ENCODE measurements at regions not wholly inside any gene's neighbourhood (a gene's known extent, or its start where the extent isn't known, plus 50 kb on each side); places are given as distances from the start of the nearest gene placed in this dataset.

GRCh38 chr6:167509853-167510220 lies 185.0 kb downstream of the TTLL2 start:
- ChIA-PET CTCF (no interaction called here), POLR2A (ENCODE audit: low non-redundant PET) (no interaction called here)
- intact Hi-C loops (cut with micrococcal nuclease; ENCODE audit: unreplicated experiment) = no loop called here
- Histone ChIP-seq H3K27ac (ENCODE audit: low read depth, low read length, poor library complexity, severe bottlenecking) (no peak overlapping the region), H3K4me3 (ENCODE audit: low read depth, low read length, poor library complexity, severe bottlenecking) (no peak overlapping the region), H3K4me1 (ENCODE audit: insufficient read depth, low read length, poor library complexity, severe bottlenecking) (peaks cover 20% of the 10 kb centered on the region), H3K27me3 (replicated peaks; ENCODE audit: insufficient read depth, low read depth, low read length, poor library complexity) (no peaks in the 10 kb centered on the region), H3K9me3 (ENCODE audit: low read depth, low read length, poor library complexity, severe bottlenecking) (no peaks in the 10 kb centered on the region), H3K36me3 (ENCODE audit: insufficient read depth, low read length, poor library complexity, severe bottlenecking) (no peaks in the 10 kb centered on the region)
- TF ChIP-seq CTCF (conservative IDR thresholded peaks at IDR 0.05; ENCODE audit: low read depth, low read length) = no peak
- no peak for TF ChIP-seq EZH2 (IDR thresholded peaks at IDR 0.05; ENCODE audit: borderline replicate concordance, low read depth, low read length, poor library complexity, severe bottlenecking)
- DNase-seq (ENCODE audit: low spot score) = no peak
- BruUV-seq (replicated peaks) = no TSS peak

- TF ChIP-seq EZH2 (IDR thresholded peaks at IDR 0.05; ENCODE audit: borderline replicate concordance, low read depth, low read length, poor library complexity, severe bottlenecking) (no peak), CTCF (conservative IDR thresholded peaks at IDR 0.05; ENCODE audit: low read depth, low read length) (no peak)
- no peaks in the 10 kb centered on the region for H3K27me3 ChIP-seq (replicated peaks; ENCODE audit: insufficient read depth, low read depth, low read length, poor library complexity)
- intact Hi-C loops (cut with micrococcal nuclease; ENCODE audit: unreplicated experiment) = no loop called here
- no TSS peak for BruUV-seq (replicated peaks)
- H3K27ac ChIP-seq (ENCODE audit: low read depth, low read length, poor library complexity, severe bottlenecking) = no peak overlapping the region
- no peaks in the 10 kb centered on the region for H3K36me3 ChIP-seq (ENCODE audit: insufficient read depth, low read length, poor library complexity, severe bottlenecking)
- ChIA-PET POLR2A (ENCODE audit: low non-redundant PET) (no interaction called here), CTCF (no interaction called here)
- H3K4me1 ChIP-seq (ENCODE audit: insufficient read depth, low read length, poor library complexity, severe bottlenecking) = peaks cover 20% of the 10 kb centered on the region
- H3K4me3 ChIP-seq (ENCODE audit: low read depth, low read length, poor library complexity, severe bottlenecking) = no peak overlapping the region
- H3K9me3 ChIP-seq (ENCODE audit: low read depth, low read length, poor library complexity, severe bottlenecking) = no peaks in the 10 kb centered on the region
- DNase-seq (ENCODE audit: low spot score) = peak; percentile 55
Observed at GRCh38 chr6:167510648-167511047, 185.8 kb downstream of the TTLL2 start.

- Histone ChIP-seq H3K36me3 (ENCODE audit: insufficient read depth, low read length, poor library complexity, severe bottlenecking) (no peaks in the 10 kb centered on the region), H3K27me3 (replicated peaks; ENCODE audit: insufficient read depth, low read depth, low read length, poor library complexity) (no peaks in the 10 kb centered on the region), H3K9me3 (ENCODE audit: low read depth, low read length, poor library complexity, severe bottlenecking) (no peaks in the 10 kb centered on the region), H3K4me1 (ENCODE audit: insufficient read depth, low read length, poor library complexity, severe bottlenecking) (peaks cover 20% of the 10 kb centered on the region), H3K27ac (ENCODE audit: low read depth, low read length, poor library complexity, severe bottlenecking) (peak overlapping the region; percentile 52), H3K4me3 (ENCODE audit: low read depth, low read length, poor library complexity, severe bottlenecking) (no peak overlapping the region)
- ChIA-PET POLR2A (ENCODE audit: low non-redundant PET) (no interaction called here), CTCF (no interaction called here)
- intact Hi-C loops (cut with micrococcal nuclease; ENCODE audit: unreplicated experiment) = no loop called here
- peak; percentile 29 for DNase-seq (ENCODE audit: low spot score)
- no TSS peak for BruUV-seq (replicated peaks)
- TF ChIP-seq EZH2 (IDR thresholded peaks at IDR 0.05; ENCODE audit: borderline replicate concordance, low read depth, low read length, poor library complexity, severe bottlenecking) = no peak
- no peak for TF ChIP-seq CTCF (conservative IDR thresholded peaks at IDR 0.05; ENCODE audit: low read depth, low read length)
Observed at GRCh38 chr6:167512696-167513375, 187.9 kb downstream of the TTLL2 start.

Data from A673 (cell line).